Sigmoid colon (tissue), 6 donors: ENCODE measurements at regions not wholly inside any gene's neighbourhood (a gene's known extent, or its start where the extent isn't known, plus 50 kb on each side); places are given as distances from the start of the nearest gene placed in this dataset.
"Not testable (repeated sequence)": the region's sequence is repeated elsewhere in the genome, so short reads cannot be mapped to it uniquely, and the experiment has no call there.

Experiments
- DNase-seq: peaks from one replicate; pipeline ENCODE4 v3.0.0-alpha.2; 2019
- H3K27ac ChIP-seq, 4 donors: fragments of 200-600 bp; sonication (generic); one replicate each; pipeline ENCODE4 v1.5.1; 2016 to 2019; ENCODE audit warnings: mild to moderate bottlenecking in 1 of 4
- H3K27me3 ChIP-seq, 3 donors: fragments of 200-600 bp; sonication (generic); one replicate each; pipeline ENCODE4 v1.5.1; 2019; ENCODE audit warnings: mild to moderate bottlenecking in 1 of 3
- H3K36me3 ChIP-seq, 4 donors: fragments of 200-600 bp; sonication (generic); one replicate each; pipeline ENCODE4 v1.5.1; 2016 to 2019
- H3K4me1 ChIP-seq, 4 donors: fragments of 200-600 bp; sonication (generic); one replicate each; pipeline ENCODE4 v1.5.1; 2017 to 2019
- H3K4me3 ChIP-seq, 4 donors: fragments of 200-600 bp; sonication (generic); one replicate each; pipeline ENCODE4 v1.5.1; 2017 to 2019; ENCODE audit warnings: mild to moderate bottlenecking in 2 of 4, moderate library complexity in 1 of 4
- H3K9me3 ChIP-seq, 4 donors: fragments of 200-600 bp in 3 of 4; sonication (generic) in 3 of 4; one replicate each; pipeline versions ENCODE4 v1.5.1 to v1.6.1; 2013 to 2019
- EP300 ChIP-seq, 4 donors: sonication (generic); formaldehyde crosslinking; IDR thresholded peaks; one replicate each; pipeline ENCODE4 v1.6.1; 2017; ENCODE audit warnings: antibody characterized with exemption in 4 of 4
- POLR2A ChIP-seq, 2 donors: fragments of 450-650 bp; IDR thresholded peaks; one replicate each; pipeline ENCODE4 v1.6.1; 2016; ENCODE audit warnings: antibody characterized with exemption in 2 of 2, mild to moderate bottlenecking in 2 of 2, moderate library complexity in 2 of 2
- POLR2AphosphoS5 ChIP-seq, 4 donors: sonication (generic); formaldehyde crosslinking; IDR thresholded peaks; one replicate each; pipeline ENCODE4 v1.6.1; 2017; ENCODE audit warnings: antibody characterized with exemption in 4 of 4
- WGBS, 2 donors: extraction: QIAGEN DNeasy Blood & Tissue Kit; methylation state at CpG; one replicate each; pipeline ENCODE4 v1.1.7; 2013; 5-methylcytosine and 5-hydroxymethylcytosine counted together
- intact Hi-C: fragments of 100-400 bp; cut with DNase I; formaldehyde crosslinking; loops from one replicate; pipeline ENCODE4 v1.15.1; 2023
- TF ChIP-seq, protein P1 (sequence below), 4 experiments: fragments of 450-650 bp in 3 of 4; fragments of 200-600 bp in 1 of 4; IDR thresholded peaks; one replicate each; pipeline ENCODE4 v1.5.1; 2016 to 2019; ENCODE audit warnings: antibody characterized with exemption in 4 of 4, mild to moderate bottlenecking in 3 of 4, moderate library complexity in 2 of 4
- donor health status: healthy with polysubstance abuse.
- donor health status: healthy.

DNA sequence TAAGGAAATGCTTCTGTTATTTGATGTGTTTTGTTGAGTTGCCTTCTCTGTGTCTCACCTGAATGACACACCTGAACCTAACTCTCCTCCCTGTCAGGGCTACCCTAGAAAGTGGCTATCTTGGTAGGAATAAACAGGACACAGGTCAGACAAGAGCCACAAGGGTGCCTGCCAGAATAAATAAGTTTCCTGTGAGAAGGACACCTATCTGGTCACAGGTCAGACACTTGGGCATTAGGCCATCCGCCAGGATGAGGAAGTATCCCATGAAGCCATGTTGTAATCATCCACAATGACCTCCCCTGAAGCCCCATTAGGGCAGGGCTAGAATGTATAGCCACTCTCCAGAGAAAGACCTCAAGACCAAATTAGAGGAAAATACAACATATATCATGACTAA lies 318.8 kb downstream of the ZNF674 start:
- Histone ChIP-seq H3K4me1 (no peaks in the 10 kb centered on the region), H3K36me3 (no peaks in the 10 kb centered on the region), H3K27ac (no peak overlapping the region), H3K4me3 (no peak overlapping the region), H3K27me3 (no peaks in the 10 kb centered on the region), H3K9me3 (no peaks in the 10 kb centered on the region)
- TF ChIP-seq POLR2AphosphoS5 (IDR thresholded peaks at IDR 0.05) (no peak), EP300 (IDR thresholded peaks at IDR 0.05) (no peak), POLR2A (IDR thresholded peaks at IDR 0.05) (no peak)
- TF ChIP-seq, protein P1, sequence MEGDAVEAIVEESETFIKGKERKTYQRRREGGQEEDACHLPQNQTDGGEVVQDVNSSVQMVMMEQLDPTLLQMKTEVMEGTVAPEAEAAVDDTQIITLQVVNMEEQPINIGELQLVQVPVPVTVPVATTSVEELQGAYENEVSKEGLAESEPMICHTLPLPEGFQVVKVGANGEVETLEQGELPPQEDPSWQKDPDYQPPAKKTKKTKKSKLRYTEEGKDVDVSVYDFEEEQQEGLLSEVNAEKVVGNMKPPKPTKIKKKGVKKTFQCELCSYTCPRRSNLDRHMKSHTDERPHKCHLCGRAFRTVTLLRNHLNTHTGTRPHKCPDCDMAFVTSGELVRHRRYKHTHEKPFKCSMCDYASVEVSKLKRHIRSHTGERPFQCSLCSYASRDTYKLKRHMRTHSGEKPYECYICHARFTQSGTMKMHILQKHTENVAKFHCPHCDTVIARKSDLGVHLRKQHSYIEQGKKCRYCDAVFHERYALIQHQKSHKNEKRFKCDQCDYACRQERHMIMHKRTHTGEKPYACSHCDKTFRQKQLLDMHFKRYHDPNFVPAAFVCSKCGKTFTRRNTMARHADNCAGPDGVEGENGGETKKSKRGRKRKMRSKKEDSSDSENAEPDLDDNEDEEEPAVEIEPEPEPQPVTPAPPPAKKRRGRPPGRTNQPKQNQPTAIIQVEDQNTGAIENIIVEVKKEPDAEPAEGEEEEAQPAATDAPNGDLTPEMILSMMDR (IDR thresholded peaks at IDR 0.05) = no peak
- DNase-seq = no peak
- intact Hi-C loops = no loop called here
- WGBS, 2 donors = 97 to 100% methylated on average over 1 of the region's 1 CpG

DNA sequence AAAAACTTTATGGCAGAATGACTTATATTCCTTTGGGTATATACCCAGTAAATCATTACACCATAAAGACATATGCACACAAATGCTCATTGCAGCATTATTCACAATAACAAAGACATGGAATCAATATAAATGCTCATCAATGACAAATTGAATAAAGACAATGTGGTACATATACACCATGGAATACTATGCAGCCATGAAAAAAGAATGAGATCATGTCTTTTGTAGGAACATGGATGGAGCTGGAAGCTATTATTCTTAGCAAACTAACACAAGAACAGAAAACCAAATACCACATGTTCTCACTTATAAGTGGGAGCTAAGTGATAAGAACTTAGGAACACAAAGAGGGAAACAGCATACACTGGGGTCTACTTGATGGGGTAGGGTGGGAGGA lies 321.7 kb downstream of the ZNF674 start:
- intact Hi-C loops, H3K36me3 ChIP-seq, H3K4me3 ChIP-seq, H3K27me3 ChIP-seq, H3K9me3 ChIP-seq, DNase-seq, H3K27ac ChIP-seq, H3K4me1 ChIP-seq: not testable (repeated sequence)

GRCh38 chrX:46220822-46221221 lies 324.4 kb downstream of the ZNF674 start:
- TF ChIP-seq, protein P1 (IDR thresholded peaks at IDR 0.05) = no peak
- TF ChIP-seq EP300 (IDR thresholded peaks at IDR 0.05) (no peak), POLR2A (IDR thresholded peaks at IDR 0.05) (no peak), POLR2AphosphoS5 (IDR thresholded peaks at IDR 0.05) (no peak)
- Histone ChIP-seq H3K36me3 (no peaks in the 10 kb centered on the region), H3K27ac (no peak overlapping the region), H3K4me1 (no peaks in the 10 kb centered on the region), H3K27me3 (no peaks in the 10 kb centered on the region), H3K9me3 (no peaks in the 10 kb centered on the region), H3K4me3 (no peak overlapping the region)
- intact Hi-C loops = no loop called here
- DNase-seq = no peak
- WGBS, 2 donors = 89 to 93% methylated on average over 3 of the region's 3 CpGs

- no peaks in the 10 kb centered on the region for H3K36me3 ChIP-seq
- H3K4me3 ChIP-seq = no peak overlapping the region
- WGBS, 2 donors = 84 to 93% methylated on average over 1 of the region's 1 CpG
- intact Hi-C loops = no loop called here
- H3K27me3 ChIP-seq = no peaks in the 10 kb centered on the region
- H3K9me3 ChIP-seq = no peaks in the 10 kb centered on the region
- H3K4me1 ChIP-seq = no peaks in the 10 kb centered on the region
- no peak overlapping the region for H3K27ac ChIP-seq
- TF ChIP-seq, protein P1 (IDR thresholded peaks at IDR 0.05) = no peak
- no peak for TF ChIP-seq POLR2A (IDR thresholded peaks at IDR 0.05)
- TF ChIP-seq EP300 (IDR thresholded peaks at IDR 0.05) = no peak
- no peak for TF ChIP-seq POLR2AphosphoS5 (IDR thresholded peaks at IDR 0.05)
- no peak for DNase-seq
These were observed 326.8 kb downstream of the ZNF674 start for GRCh38 chrX:46218373-46218772.

GRCh38 chrX:46216406-46216805 lies 328.8 kb downstream of the ZNF674 start:
- intact Hi-C loops = no loop called here
- WGBS, 2 donors = 91 to 93% methylated on average over 2 of the region's 2 CpGs
- H3K27ac ChIP-seq = no peak overlapping the region

More at GRCh38 chrX:46216406-46216805, 328.8 kb downstream of the ZNF674 start:
- H3K27me3 ChIP-seq = no peaks in the 10 kb centered on the region
- no peaks in the 10 kb centered on the region for H3K9me3 ChIP-seq
- DNase-seq = no peak
- H3K36me3 ChIP-seq = no peaks in the 10 kb centered on the region
- no peaks in the 10 kb centered on the region for H3K4me1 ChIP-seq
- H3K4me3 ChIP-seq = no peak overlapping the region
- TF ChIP-seq POLR2A (IDR thresholded peaks at IDR 0.05) (no peak), EP300 (IDR thresholded peaks at IDR 0.05) (no peak), POLR2AphosphoS5 (IDR thresholded peaks at IDR 0.05) (no peak)
- TF ChIP-seq, protein P1 (IDR thresholded peaks at IDR 0.05) = no peak
